ENCODE measurements at regions not wholly inside any gene's neighbourhood (a gene's known extent, or its start where the extent isn't known, plus 50 kb on each side); places are given as distances from the start of the nearest gene placed in this dataset.

DNA sequence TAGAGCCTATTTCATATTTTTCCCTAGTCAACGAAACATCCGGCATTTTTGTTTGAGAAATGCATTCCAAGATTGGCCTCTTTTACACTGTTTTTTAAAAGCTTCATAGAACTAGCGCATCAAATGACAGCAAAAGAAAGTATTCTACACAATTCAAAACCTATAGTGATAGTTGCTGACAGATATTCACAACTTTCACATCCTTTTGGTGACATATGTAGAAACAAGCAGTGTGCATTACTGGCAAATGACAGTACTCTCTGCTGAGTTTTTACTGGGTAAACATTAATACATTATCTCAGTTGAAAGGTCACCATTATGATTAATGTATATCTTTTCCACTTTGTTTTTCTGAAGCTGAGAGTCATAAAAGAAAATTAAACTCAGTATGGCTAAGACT is 135.4 kb upstream of the RGS18 start:
- TF ChIP-seq CTCF (conservative IDR thresholded peaks at IDR 0.05) = no peak
- Histone ChIP-seq H2AFZ (ENCODE audit: low read length) (no peak overlapping the region), H3T11ph (ENCODE audit: low read length) (no peak overlapping the region), H4K5ac (ENCODE audit: insufficient read length, low read depth, low read length) (no peak overlapping the region), H3K14ac (ENCODE audit: insufficient read depth, low read length) (no peak overlapping the region), H2BK12ac (ENCODE audit: insufficient read length, low read depth, low read length) (no peak overlapping the region), H2AK5ac (ENCODE audit: insufficient read length, low read length) (no peak overlapping the region), H2BK120ac (ENCODE audit: low read depth, low read length, poor library complexity, severe bottlenecking) (no peak overlapping the region), H4K8ac (replicated peaks; ENCODE audit: insufficient read length, low read depth, low read length) (no peak overlapping the region), H3K4me1 (ENCODE audit: insufficient read depth, low read length) (no peaks in the 10 kb centered on the region), H3K23me2 (ENCODE audit: insufficient read length, low read depth, low read length, poor library complexity, severe bottlenecking) (no peaks in the 10 kb centered on the region), H3K79me2 (ENCODE audit: insufficient read depth, low read length) (no peaks in the 10 kb centered on the region), H3K56ac (ENCODE audit: insufficient read length, low read depth, low read length) (no peak overlapping the region), H4K20me1 (ENCODE audit: control insufficient read depth, insufficient read depth, insufficient read length) (no peaks in the 10 kb centered on the region), H3K27ac (ENCODE audit: insufficient read length, low read depth, low read length) (no peak overlapping the region), H3K79me1 (ENCODE audit: insufficient read depth, low read depth, low read length, poor library complexity, severe bottlenecking) (no peaks in the 10 kb centered on the region), H3K4me2 (ENCODE audit: insufficient read depth, insufficient read length, low read length) (no peak overlapping the region), H3K4ac (ENCODE audit: low read depth, low read length) (no peak overlapping the region), H2BK15ac (ENCODE audit: low read depth, low read length) (no peak overlapping the region), H3K18ac (ENCODE audit: insufficient read length, low read depth, low read length) (no peak overlapping the region), H3K27me3 (ENCODE audit: insufficient read depth, low read length) (no peaks in the 10 kb centered on the region), H2BK20ac (ENCODE audit: low read depth, low read length, poor library complexity, severe bottlenecking) (no peak overlapping the region), H2BK5ac (ENCODE audit: insufficient read length, low read length) (no peak overlapping the region), H4K91ac (ENCODE audit: insufficient read length, low read depth, low read length) (no peak overlapping the region), H3K9me3 (ENCODE audit: control insufficient read depth, low read depth, low read length) (no peaks in the 10 kb centered on the region), H3K9ac (ENCODE audit: extremely low read depth, insufficient read length, low read length) (no peak overlapping the region), H3K23ac (ENCODE audit: insufficient read length, low read depth, low read length) (no peak overlapping the region)
- no peak for DNase-seq
- H3K4me3 Mint-ChIP-seq = no peak overlapping the region
- H3K4me1 Mint-ChIP-seq = no peaks in the 10 kb centered on the region
- H3K27ac Mint-ChIP-seq = no peak overlapping the region
- no peaks in the 10 kb centered on the region; a peak in 2 of 7 replicates for H3K36me3 Mint-ChIP-seq (ENCODE audit: insufficient read depth in 1 of 3, low read depth in 3 of 3)
- H3K9me3 Mint-ChIP-seq = no peaks in the 10 kb centered on the region; a peak in 2 of 5 replicates
- H3K27me3 Mint-ChIP-seq (ENCODE audit: low read depth) = no peaks in the 10 kb centered on the region
- WGBS (ENCODE audit: extremely low coverage, insufficient read length, low lambda C conversion rate) = no CpG with 5 or more reads among the region's 3 CpGs
